Memory B cell (primary cell): ENCODE measurements at regions not wholly inside any gene's neighbourhood (a gene's known extent, or its start where the extent isn't known, plus 50 kb on each side); places are given as distances from the start of the nearest gene placed in this dataset.

Source experiments
- ATAC-seq: fragments of 150-1000 bp; cut with Tn5 transposase; 2 replicates; pipeline ENCODE4 v1.10.0; 2021; ENCODE audit warnings: low read depth, mild to moderate bottlenecking, moderate library complexity
- DNase-seq, 2 donors: peaks; one replicate each; pipeline ENCODE4 v3.0.0; 2022; ENCODE audit warnings: low spot score in 2 of 2
- H3K27ac Mint-ChIP-seq: one replicate; pipeline ENCODE4 v1.8.0; 2022; ENCODE audit warnings: mild to moderate bottlenecking, moderate library complexity, mixed read lengths
- H3K27me3 Mint-ChIP-seq: one replicate; pipeline ENCODE4 v1.8.0; 2022; ENCODE audit warnings: mixed read lengths
- H3K36me3 Mint-ChIP-seq: one replicate; pipeline ENCODE4 v1.8.0; 2022; ENCODE audit warnings: mild to moderate bottlenecking, mixed read lengths
- H3K4me1 Mint-ChIP-seq: one replicate; pipeline ENCODE4 v1.8.0; 2022; ENCODE audit warnings: mixed read lengths
- H3K4me3 Mint-ChIP-seq: one replicate; pipeline ENCODE4 v1.8.0; 2022; ENCODE audit warnings: mild to moderate bottlenecking, moderate library complexity, mixed read lengths
- H3K9me3 Mint-ChIP-seq: one replicate; pipeline ENCODE4 v1.8.0; 2022; ENCODE audit warnings: mixed read lengths

- H3K9me3 Mint-ChIP-seq = no peaks in the 10 kb centered on the region
- H3K4me3 Mint-ChIP-seq = no peak overlapping the region
- no peak for DNase-seq
- no peak overlapping the region for H3K27ac Mint-ChIP-seq
- H3K27me3 Mint-ChIP-seq = no peaks in the 10 kb centered on the region
- no peak for ATAC-seq
- no peaks in the 10 kb centered on the region for H3K36me3 Mint-ChIP-seq
- no peaks in the 10 kb centered on the region for H3K4me1 Mint-ChIP-seq
Observed at GRCh38 chr4:182193311-182193710, 49.9 kb upstream of the TENM3 start.
